Stimulated activated memory B cell treated with anti-CD40 and anti-IgM and Interleukin-4, amounts not matched to agents 10 μg/mL and 1 μg/mL and 100 μg/mL, for 72 hours (primary cell): ENCODE measurements at regions not wholly inside any gene's neighbourhood (a gene's known extent, or its start where the extent isn't known, plus 50 kb on each side); places are given as distances from the start of the nearest gene placed in this dataset.

Source experiments
- ATAC-seq: fragments of 150-1000 bp; cut with Tn5 transposase; 2 replicates; pipeline ENCODE4 v1.10.0; 2021
- H3K27ac Mint-ChIP-seq: one replicate; pipeline ENCODE4 v1.8.0; 2022; ENCODE audit warnings: mild to moderate bottlenecking, mixed read lengths
- H3K27me3 Mint-ChIP-seq: one replicate; pipeline ENCODE4 v1.8.0; 2022; ENCODE audit warnings: mixed read lengths
- H3K36me3 Mint-ChIP-seq: one replicate; pipeline ENCODE4 v1.8.0; 2022; ENCODE audit warnings: mixed read lengths
- H3K4me1 Mint-ChIP-seq: one replicate; pipeline ENCODE4 v1.8.0; 2022; ENCODE audit warnings: mixed read lengths
- H3K4me3 Mint-ChIP-seq: one replicate; pipeline ENCODE4 v1.8.0; 2022; ENCODE audit warnings: mild to moderate bottlenecking, moderate library complexity, mixed read lengths
- H3K9me3 Mint-ChIP-seq: one replicate; pipeline ENCODE4 v1.8.0; 2022; ENCODE audit warnings: mixed read lengths

DNA sequence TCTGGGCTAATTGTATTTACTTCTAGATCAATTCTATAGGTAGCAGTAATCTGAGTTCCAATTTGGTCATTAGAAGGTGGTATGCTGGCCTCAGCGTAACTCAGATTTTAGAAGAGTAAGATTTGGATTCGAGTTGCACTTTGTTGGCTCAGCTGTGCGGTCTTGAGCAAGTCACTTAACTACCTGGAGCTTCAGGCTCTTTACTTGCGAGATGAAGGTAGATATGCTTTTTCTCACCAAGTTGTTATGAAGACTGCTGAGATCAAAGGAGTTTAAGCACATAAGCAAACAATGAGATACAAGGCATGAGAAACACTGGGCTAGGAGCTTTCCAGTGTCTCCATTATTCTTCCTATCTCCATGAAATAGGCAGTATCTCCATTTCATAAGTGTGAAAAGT lies 133.8 kb upstream of the RANBP3L start:
- Mint-ChIP-seq H3K4me1 (no peaks in the 10 kb centered on the region), H3K27me3 (peaks cover 17% of the 10 kb centered on the region), H3K9me3 (no peaks in the 10 kb centered on the region), H3K36me3 (no peaks in the 10 kb centered on the region), H3K4me3 (no peak overlapping the region), H3K27ac (no peak overlapping the region)
- ATAC-seq = no peak

DNA sequence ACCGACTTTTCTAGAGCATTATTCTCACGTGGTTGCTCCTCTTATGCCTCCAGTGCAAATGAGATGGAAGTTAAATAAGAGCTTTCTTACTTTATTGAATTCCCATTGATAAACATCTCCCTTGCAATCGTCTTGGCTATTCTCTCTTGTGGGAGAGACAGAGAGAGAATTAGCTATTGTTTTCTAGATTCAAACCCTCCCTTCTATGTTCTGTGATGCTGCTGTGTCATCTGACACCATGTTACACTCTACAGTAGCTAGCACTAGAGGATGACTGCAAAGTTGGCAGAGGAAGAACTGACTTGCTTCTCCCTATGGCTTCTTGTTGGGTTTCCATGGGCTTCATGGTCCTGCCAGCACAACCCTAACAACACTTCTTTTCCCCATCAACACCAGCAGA lies 134.6 kb upstream of the RANBP3L start:
- Mint-ChIP-seq H3K4me3 (no peak overlapping the region), H3K27me3 (peaks cover 10% of the 10 kb centered on the region), H3K9me3 (no peaks in the 10 kb centered on the region), H3K4me1 (no peaks in the 10 kb centered on the region), H3K27ac (no peak overlapping the region), H3K36me3 (no peaks in the 10 kb centered on the region)
- no peak for ATAC-seq

DNA sequence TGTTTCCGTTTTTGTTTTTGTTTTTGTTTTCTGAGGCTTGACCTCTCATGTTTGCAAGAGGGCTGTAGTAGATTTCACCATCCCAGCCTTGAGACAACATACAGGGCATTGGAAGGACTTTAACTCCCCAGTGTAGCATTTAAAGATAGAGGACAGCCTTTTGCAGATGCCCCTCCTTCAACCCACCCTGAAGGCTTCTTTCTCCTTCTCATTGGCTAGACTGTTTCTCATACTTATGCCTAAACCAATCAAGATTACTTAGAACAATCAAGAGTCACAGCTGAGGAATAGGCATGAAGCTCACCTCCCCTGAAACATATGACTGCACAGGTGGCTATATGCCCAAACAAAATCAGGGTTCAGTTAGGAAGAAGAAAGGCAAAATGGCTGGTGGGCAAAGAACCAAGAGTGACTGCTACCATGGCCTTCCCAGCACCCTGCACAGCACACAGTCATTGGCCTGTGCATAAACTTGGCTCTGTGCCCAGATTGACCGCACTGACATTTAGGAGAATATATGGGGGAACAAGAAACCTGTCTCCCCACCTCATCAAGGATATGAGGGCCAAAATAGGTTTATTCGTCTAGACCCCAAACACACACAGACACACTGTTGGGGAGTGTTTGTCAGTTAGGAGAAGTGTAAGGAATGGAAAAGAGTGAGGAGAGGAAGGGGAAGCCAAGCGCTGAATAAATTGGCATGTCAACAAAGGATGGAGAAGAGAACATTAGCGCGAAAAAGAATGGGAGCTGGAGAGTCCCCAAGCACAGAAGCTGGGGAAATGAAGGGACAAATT lies 137.3 kb upstream of the RANBP3L start:
- no peak for ATAC-seq
- no peak overlapping the region for H3K4me3 Mint-ChIP-seq
- no peaks in the 10 kb centered on the region for H3K9me3 Mint-ChIP-seq
- H3K27me3 Mint-ChIP-seq = no peaks in the 10 kb centered on the region
- H3K27ac Mint-ChIP-seq = no peak overlapping the region
- no peaks in the 10 kb centered on the region for H3K36me3 Mint-ChIP-seq
- no peaks in the 10 kb centered on the region for H3K4me1 Mint-ChIP-seq

DNA sequence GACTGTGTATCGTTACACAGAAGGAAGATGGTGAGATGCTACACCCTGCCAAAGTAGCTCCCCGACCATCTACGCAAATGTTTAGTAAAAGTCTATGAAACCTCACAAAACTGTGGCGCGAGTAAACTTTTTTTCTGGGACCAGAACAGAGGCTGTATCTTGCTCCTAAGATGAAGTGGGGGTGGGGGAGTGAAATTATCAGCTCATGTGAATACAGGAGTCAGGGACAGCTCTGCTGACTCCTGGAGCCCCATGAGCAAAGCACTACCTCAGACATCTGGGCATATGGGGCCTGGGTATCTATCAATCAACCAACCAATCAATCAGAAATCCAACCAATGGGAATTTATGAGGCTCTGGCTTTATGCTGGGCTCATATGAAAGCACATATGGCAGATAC lies 138.6 kb upstream of the RANBP3L start:
- no peak overlapping the region for H3K4me3 Mint-ChIP-seq
- no peak overlapping the region for H3K27ac Mint-ChIP-seq
- no peaks in the 10 kb centered on the region for H3K9me3 Mint-ChIP-seq
- no peaks in the 10 kb centered on the region for H3K27me3 Mint-ChIP-seq
- ATAC-seq = no peak
- H3K4me1 Mint-ChIP-seq = no peaks in the 10 kb centered on the region
- no peaks in the 10 kb centered on the region for H3K36me3 Mint-ChIP-seq

- Mint-ChIP-seq H3K4me1 (no peaks in the 10 kb centered on the region), H3K27ac (no peak overlapping the region), H3K4me3 (no peak overlapping the region), H3K9me3 (no peaks in the 10 kb centered on the region), H3K36me3 (no peaks in the 10 kb centered on the region), H3K27me3 (no peaks in the 10 kb centered on the region)
- ATAC-seq = no peak
Observed at GRCh38 chr5:36441280-36441679, 139.6 kb upstream of the RANBP3L start.

- H3K36me3 Mint-ChIP-seq = no peaks in the 10 kb centered on the region
- no peak overlapping the region for H3K27ac Mint-ChIP-seq
- no peaks in the 10 kb centered on the region for H3K4me1 Mint-ChIP-seq
- H3K4me3 Mint-ChIP-seq = no peak overlapping the region
- H3K9me3 Mint-ChIP-seq = no peaks in the 10 kb centered on the region
- no peak for ATAC-seq
- no peaks in the 10 kb centered on the region for H3K27me3 Mint-ChIP-seq
Observed at GRCh38 chr5:36442352-36442751, 140.7 kb upstream of the RANBP3L start.

- ATAC-seq = no peak
- H3K27ac Mint-ChIP-seq = no peak overlapping the region
- no peaks in the 10 kb centered on the region for H3K27me3 Mint-ChIP-seq
- no peaks in the 10 kb centered on the region for H3K9me3 Mint-ChIP-seq
- no peaks in the 10 kb centered on the region for H3K36me3 Mint-ChIP-seq
- H3K4me1 Mint-ChIP-seq = no peaks in the 10 kb centered on the region
- H3K4me3 Mint-ChIP-seq = no peak overlapping the region
Observed at GRCh38 chr5:36442796-36443195, 141.1 kb upstream of the RANBP3L start.

DNA sequence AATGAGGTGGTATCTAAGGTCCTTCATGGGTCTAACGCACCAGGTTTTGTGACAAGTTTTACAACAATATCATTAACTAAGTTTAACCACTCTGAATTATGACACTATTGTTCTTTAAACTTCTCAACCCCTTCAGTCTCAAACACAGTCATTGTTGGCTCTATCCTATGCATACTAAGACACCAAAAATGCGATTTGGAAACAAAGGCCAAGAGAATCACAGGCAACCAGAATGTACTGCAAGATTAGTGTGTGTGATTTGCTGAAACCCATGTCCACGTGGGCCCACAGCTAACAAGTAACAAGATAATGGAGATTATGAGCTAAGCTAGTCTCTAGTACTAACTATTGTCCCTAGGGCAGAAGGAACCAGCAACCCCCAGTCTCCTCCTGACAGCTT lies 142.2 kb upstream of the RANBP3L start:
- H3K36me3 Mint-ChIP-seq = no peaks in the 10 kb centered on the region
- no peak for ATAC-seq
- no peak overlapping the region for H3K27ac Mint-ChIP-seq
- H3K27me3 Mint-ChIP-seq = no peaks in the 10 kb centered on the region
- H3K4me1 Mint-ChIP-seq = no peaks in the 10 kb centered on the region
- H3K9me3 Mint-ChIP-seq = no peaks in the 10 kb centered on the region
- no peak overlapping the region for H3K4me3 Mint-ChIP-seq

DNA sequence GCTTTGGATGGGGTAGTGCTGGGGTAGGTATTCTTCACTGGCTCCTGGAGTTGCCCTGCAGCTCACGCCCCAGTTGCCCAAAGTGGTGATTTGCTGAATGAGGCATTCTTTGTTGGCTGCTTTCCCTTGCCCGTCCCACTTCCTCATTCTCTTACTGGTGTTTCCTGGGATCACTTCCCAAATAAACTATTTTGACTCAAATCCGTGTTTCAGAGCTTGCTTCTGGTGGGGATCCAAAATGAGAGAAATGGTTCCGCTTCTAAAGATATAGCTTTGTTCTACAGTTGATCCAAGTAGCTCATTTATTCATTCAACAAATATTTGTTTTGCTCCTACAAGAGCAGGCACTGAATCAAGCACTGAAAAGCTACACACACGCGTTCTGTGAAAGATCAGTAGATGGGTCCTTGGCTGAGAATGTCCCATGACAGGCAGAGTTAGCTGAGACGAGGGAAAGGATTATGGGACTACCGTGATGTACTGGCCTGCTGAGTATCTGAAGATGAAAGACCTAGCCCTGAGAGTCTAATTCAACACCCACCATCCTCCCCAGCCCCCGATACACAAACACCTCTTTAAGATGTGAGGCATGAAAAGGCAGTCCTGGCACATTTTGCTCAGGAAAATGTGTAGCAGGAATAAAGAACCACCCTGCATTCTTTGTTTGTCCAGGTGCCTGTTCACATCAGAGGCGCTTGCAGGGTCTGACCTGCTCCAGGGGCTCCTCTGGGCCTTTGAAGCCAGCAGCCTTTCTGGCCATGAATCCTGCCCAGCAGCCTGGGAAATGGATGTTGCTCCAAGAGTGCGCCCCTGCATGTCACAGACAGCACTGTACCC lies 143.1 kb upstream of the RANBP3L start:
- Mint-ChIP-seq H3K27me3 (no peaks in the 10 kb centered on the region), H3K4me3 (no peak overlapping the region), H3K4me1 (no peaks in the 10 kb centered on the region)

GRCh38 chr5:36447776-36448175 lies 146.1 kb upstream of the RANBP3L start:
- Mint-ChIP-seq H3K4me3 (no peak overlapping the region), H3K27ac (no peak overlapping the region), H3K27me3 (no peaks in the 10 kb centered on the region), H3K9me3 (no peaks in the 10 kb centered on the region), H3K4me1 (no peaks in the 10 kb centered on the region), H3K36me3 (no peaks in the 10 kb centered on the region)
- ATAC-seq = no peak

More for the DNA sequence above, 143.1 kb upstream of the RANBP3L start:
- Mint-ChIP-seq H3K27ac (no peak overlapping the region), H3K36me3 (no peaks in the 10 kb centered on the region), H3K9me3 (no peaks in the 10 kb centered on the region)
- ATAC-seq = no peak

GRCh38 chr5:36450229-36451014 lies 148.7 kb upstream of the RANBP3L start:
- Mint-ChIP-seq H3K27me3 (no peaks in the 10 kb centered on the region), H3K4me1 (no peaks in the 10 kb centered on the region), H3K4me3 (no peak overlapping the region), H3K36me3 (no peaks in the 10 kb centered on the region), H3K9me3 (no peaks in the 10 kb centered on the region), H3K27ac (no peak overlapping the region)
- no peak for ATAC-seq

- Mint-ChIP-seq H3K27me3 (peaks cover 12% of the 10 kb centered on the region), H3K4me3 (no peak overlapping the region), H3K27ac (no peak overlapping the region), H3K4me1 (no peaks in the 10 kb centered on the region), H3K36me3 (no peaks in the 10 kb centered on the region), H3K9me3 (peaks cover 3% of the 10 kb centered on the region)
- ATAC-seq = no peak
Observed at GRCh38 chr5:36452424-36453006, 150.8 kb upstream of the RANBP3L start.

DNA sequence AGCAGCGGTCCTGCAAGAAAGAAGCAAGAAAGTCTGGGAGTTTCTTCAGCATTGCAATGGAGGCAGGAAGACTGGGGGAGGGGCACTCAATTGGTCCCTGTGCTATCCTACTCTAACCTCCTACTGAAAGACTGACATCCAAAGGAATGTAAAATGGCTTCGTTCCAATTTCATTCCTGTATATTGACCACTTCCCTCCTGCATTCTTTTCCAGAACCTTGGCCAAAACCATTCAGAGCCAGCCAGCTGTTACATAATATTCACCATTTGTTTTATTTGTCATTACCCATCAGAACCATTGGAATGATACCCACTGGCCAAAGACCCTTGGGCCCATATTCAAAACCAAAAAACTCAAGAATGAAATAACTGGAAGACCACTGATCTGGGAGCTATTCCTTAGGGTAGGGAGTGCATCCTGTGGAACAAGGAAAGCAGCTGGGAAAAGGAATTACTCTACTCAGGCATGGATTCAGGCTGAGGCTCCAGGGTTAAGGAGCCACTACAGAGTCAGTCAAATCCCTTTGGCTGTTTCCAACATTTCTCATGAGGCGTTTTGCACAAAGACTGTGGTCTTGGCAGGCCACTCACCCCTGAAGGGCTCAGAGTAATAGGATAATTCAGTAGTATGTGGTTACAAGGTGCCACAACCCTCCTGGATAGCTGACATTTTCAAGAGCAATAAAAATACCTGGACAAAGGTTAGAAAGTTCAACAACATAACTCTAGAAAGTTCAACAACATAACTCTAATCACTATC lies 148.7 kb upstream of the SLC1A3 start:
- no peak overlapping the region for H3K4me3 Mint-ChIP-seq
- no peak for ATAC-seq
- no peaks in the 10 kb centered on the region for H3K36me3 Mint-ChIP-seq
- H3K27me3 Mint-ChIP-seq = peaks cover 12% of the 10 kb centered on the region
- peaks cover 11% of the 10 kb centered on the region for H3K4me1 Mint-ChIP-seq
- H3K9me3 Mint-ChIP-seq = peaks cover 6% of the 10 kb centered on the region
- no peak overlapping the region for H3K27ac Mint-ChIP-seq

DNA sequence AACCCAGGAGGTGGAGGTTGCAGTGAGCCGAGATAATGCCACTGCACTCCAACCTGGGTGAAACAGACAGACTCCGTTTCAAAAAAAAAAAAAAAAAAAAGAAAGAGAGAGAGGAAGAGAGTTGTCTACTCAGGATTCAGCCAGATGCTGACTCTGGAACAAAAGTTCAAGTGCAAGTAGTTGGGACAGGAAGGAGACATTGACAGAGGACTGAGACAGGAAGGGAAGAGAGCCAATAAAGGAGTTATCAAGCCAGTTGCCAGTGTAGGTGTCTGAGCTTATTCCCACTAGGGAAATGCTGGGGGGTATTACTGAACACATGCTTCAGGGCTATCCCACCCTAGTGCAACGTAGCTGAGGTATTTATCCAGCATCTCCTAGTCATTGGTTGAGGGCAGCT lies 147.7 kb upstream of the SLC1A3 start:
- no peaks in the 10 kb centered on the region for H3K36me3 Mint-ChIP-seq
- H3K27me3 Mint-ChIP-seq = peaks cover 12% of the 10 kb centered on the region
- H3K4me3 Mint-ChIP-seq = no peak overlapping the region
- peaks cover 6% of the 10 kb centered on the region for H3K9me3 Mint-ChIP-seq
- no peak overlapping the region for H3K27ac Mint-ChIP-seq
- peaks cover 11% of the 10 kb centered on the region for H3K4me1 Mint-ChIP-seq
- no peak for ATAC-seq
